ENCODE measurements at regions not wholly inside any gene's neighbourhood (a gene's known extent, or its start where the extent isn't known, plus 50 kb on each side); places are given as distances from the start of the nearest gene placed in this dataset.

DNA sequence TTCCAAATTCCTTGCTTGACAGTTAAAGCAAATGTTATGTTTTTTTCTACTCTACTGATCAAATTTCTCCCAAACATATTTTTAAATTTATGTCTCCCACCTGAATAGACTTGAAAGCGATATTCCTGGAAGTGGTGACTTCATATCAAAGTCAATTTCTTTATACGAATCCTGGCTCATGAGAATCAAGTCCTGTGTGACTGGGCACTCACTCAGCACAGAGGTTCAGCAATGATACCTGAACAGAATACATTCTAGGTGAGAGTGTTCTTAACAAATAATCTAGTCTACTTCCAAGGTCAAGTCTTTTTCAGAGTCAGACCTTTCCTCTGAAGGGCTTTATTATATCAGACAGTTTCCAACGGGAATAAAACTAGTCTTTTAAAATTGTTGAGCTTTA is 1070.6 kb downstream of the TRHDE start:
- FAIRE-seq, result no peak

More for the DNA sequence above, 1070.6 kb downstream of the TRHDE start:
- Histone ChIP-seq H3K23ac (ENCODE audit: insufficient read length) (no peak overlapping the region), H4K20me1 (replicated peaks in 1 of 2; ENCODE audit: control insufficient read depth in 1 of 2, insufficient read depth in 2 of 2, low read length in 2 of 2) (no peaks in the 10 kb centered on the region), H2BK20ac (ENCODE audit: low read length) (no peak overlapping the region), H4K91ac (replicated peaks; ENCODE audit: insufficient read length, low read length) (no peak overlapping the region), H3K18ac (ENCODE audit: extremely low read depth, low read length) (no peak overlapping the region), H3K79me1 (ENCODE audit: low read depth, low read length) (no peaks in the 10 kb centered on the region), H3K23me2 (ENCODE audit: low read depth, low read length) (no peaks in the 10 kb centered on the region; the same call in 1 of the 2 replicates), H4K5ac (ENCODE audit: insufficient read length, low read depth, low read length) (no peak overlapping the region), H3K9me3 (ENCODE audit: insufficient read depth in 2 of 2, low read depth in 1 of 2, low read length in 1 of 2) (no peaks in the 10 kb centered on the region), H3K9ac (replicated peaks in 1 of 4; ENCODE audit: extremely low read depth in 1 of 4, low read depth in 3 of 4, low read length in 3 of 4) (no peak overlapping the region), H3K4me3 (ENCODE audit: extremely low read depth in 1 of 4, insufficient read depth in 2 of 4, low read depth in 3 of 4, low read length in 4 of 4) (no peak overlapping the region), H3K79me2 (ENCODE audit: control insufficient read depth in 1 of 2, insufficient read depth in 2 of 2, low read length in 2 of 2) (no peaks in the 10 kb centered on the region), H3K14ac (ENCODE audit: insufficient read length) (no peak overlapping the region), H3K4me2 (ENCODE audit: insufficient read depth in 1 of 2, low read depth in 2 of 2, low read length in 2 of 2) (no peak overlapping the region), H2BK12ac (ENCODE audit: low read depth, low read length) (no peak overlapping the region), H3K36me3 (ENCODE audit: control insufficient read depth in 2 of 4, insufficient read depth in 4 of 4, low read length in 3 of 4) (no peaks in the 10 kb centered on the region), H2BK120ac (replicated peaks; ENCODE audit: low read depth, low read length) (no peak overlapping the region), H3K4ac (replicated peaks; ENCODE audit: insufficient read length, low read depth, low read length) (no peak overlapping the region), H2AK5ac (ENCODE audit: low read depth, low read length) (no peak overlapping the region), H3K4me1 (replicated peaks in 1 of 4; ENCODE audit: control insufficient read depth in 3 of 4, insufficient read depth in 4 of 4, low read length in 3 of 4) (no peaks in the 10 kb centered on the region), H2BK5ac (ENCODE audit: low read depth, low read length) (no peak overlapping the region), H2AFZ (ENCODE audit: low read length) (no peak overlapping the region), H3K27ac (ENCODE audit: low read depth, low read length) (no peak overlapping the region), H4K8ac (ENCODE audit: extremely low read depth, insufficient read depth, low read length) (no peak overlapping the region), H2BK15ac (ENCODE audit: low read length) (no peak overlapping the region), H3K27me3 (replicated peaks in 1 of 4; ENCODE audit: control insufficient read depth in 3 of 4, extremely low read depth in 1 of 4, insufficient read depth in 3 of 4, low read length in 3 of 4) (no peaks in the 10 kb centered on the region), H3K56ac (replicated peaks; ENCODE audit: insufficient read length, low read depth, low read length) (no peak overlapping the region)
- no peak for TF ChIP-seq SIRT6 (IDR thresholded peaks at IDR 0.05; ENCODE audit: low read length)
- no peak for TF ChIP-seq RAD21 (IDR thresholded peaks at IDR 0.05 in 1 of 2, conservative IDR thresholded peaks at IDR 0.05 in 1 of 2; ENCODE audit: low read depth in 2 of 2, low read length in 2 of 2)
- TF ChIP-seq POLR2AphosphoS5 (IDR thresholded peaks at IDR 0.05; ENCODE audit: low read depth, low read length), result no peak
- no peak for TF ChIP-seq FOSL1 (IDR thresholded peaks at IDR 0.05; ENCODE audit: insufficient read depth, low read depth, low read length)
- no peak for TF ChIP-seq SAP30 (IDR thresholded peaks at IDR 0.05; ENCODE audit: insufficient read depth, insufficient replicate concordance, low read length)
- no peak for TF ChIP-seq JUN (IDR thresholded peaks at IDR 0.05; ENCODE audit: low read depth, low read length)
- TF ChIP-seq CBX8 (IDR thresholded peaks at IDR 0.05; ENCODE audit: borderline replicate concordance, low read depth, low read length), result no peak
- TF ChIP-seq CEBPB (IDR thresholded peaks at IDR 0.05; ENCODE audit: low read depth, low read length), result no peak
- ChIA-PET POLR2A (ENCODE audit: partially characterized antibody) (no interaction called here), CTCF (ENCODE audit: partially characterized antibody) (interaction anchor here (0.6 kb wide), 1 partner anchor 1046 kb away, joined by 3 read pairs; no protein-coding TSS in a partner anchor)
- 94% methylated on average over 3 of the region's 3 CpGs; no CpG with 5 or more reads in 1 of the 2 experiments for WGBS, 2 experiments (ENCODE audit: extremely low coverage in 1 of 2, insufficient coverage in 1 of 2, insufficient read length in 1 of 2, insufficient replicate concordance in 2 of 2, low coverage in 1 of 2, low lambda C conversion rate in 2 of 2, missing lambda C conversion rate in 1 of 2)
- DNase-seq (ENCODE audit: low read depth in 1 of 2, low spot score in 2 of 2), result no peak

Measured in H1 (cell line).